Stimulated activated naive CD4-positive, alpha-beta T cell treated with Interleukin-2 at 50 U/mL for 16 hours (primary cell): ENCODE measurements at regions not wholly inside any gene's neighbourhood (a gene's known extent, or its start where the extent isn't known, plus 50 kb on each side); places are given as distances from the start of the nearest gene placed in this dataset.
"Not testable (repeated sequence)": the region's sequence is repeated elsewhere in the genome, so short reads cannot be mapped to it uniquely, and the experiment has no call there.

ENCODE experiments used
- DNase-seq: peaks from one replicate; lab custom pipeline; 2025; lab: John Stamatoyannopoulos, UW

DNA sequence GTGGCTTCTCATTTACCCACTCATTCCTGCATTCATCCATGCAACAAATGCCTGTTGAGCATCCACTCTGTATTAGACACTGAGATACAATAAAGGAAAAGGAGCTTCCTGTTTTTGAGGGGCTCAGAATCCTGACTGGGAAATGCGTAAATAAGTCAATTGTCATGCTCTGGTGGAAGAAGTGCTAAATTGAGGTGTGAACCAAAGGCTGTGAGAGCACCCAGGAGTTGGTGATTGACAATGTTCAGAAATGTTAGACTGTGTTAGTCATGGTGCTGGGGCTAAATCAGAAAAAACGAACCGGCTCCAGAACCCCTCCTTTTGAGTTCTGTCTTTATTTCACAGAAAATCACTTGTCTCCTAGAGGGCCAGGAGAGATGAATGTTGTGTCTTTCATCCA lies 558.6 kb upstream of the SGCD start:
- DNase-seq, result no peak

DNA sequence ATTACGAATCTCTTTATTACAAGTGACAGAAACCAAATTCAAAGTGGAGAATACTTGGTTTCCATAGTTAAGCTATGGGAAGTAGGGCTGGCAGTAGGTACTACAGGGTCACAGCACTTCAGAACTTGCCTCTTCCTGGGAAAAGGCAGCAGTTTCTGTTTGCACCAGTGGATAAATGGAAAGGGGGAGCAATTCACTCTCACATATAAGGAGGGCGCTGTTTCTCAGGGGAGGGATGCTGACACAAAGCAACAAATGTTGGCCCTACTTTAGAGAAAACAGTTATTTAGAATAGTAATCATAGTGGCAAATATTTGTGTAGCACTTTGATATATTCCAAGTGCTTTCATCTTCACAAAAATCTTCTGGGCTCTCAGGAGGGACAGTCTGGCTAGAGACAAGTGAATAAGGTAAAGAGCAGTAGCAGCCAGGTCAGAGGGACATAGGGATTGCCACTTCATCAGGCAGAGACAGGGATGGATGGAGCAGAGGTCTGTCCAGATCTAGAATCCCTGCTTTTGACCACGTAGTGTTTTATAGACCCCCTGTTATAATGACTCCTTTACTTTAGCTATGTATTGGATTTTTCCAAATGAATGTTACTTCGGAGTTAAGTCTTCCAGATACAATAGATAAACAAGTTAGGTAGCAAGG lies 554.8 kb upstream of the SGCD start:
- no peak for DNase-seq

- no peak for DNase-seq
Observed at GRCh38 chr5:155773680-155774079, 553.3 kb upstream of the SGCD start.

- no peak for DNase-seq
Observed at GRCh38 chr5:155780260-155780659, 546.7 kb upstream of the SGCD start.

DNA sequence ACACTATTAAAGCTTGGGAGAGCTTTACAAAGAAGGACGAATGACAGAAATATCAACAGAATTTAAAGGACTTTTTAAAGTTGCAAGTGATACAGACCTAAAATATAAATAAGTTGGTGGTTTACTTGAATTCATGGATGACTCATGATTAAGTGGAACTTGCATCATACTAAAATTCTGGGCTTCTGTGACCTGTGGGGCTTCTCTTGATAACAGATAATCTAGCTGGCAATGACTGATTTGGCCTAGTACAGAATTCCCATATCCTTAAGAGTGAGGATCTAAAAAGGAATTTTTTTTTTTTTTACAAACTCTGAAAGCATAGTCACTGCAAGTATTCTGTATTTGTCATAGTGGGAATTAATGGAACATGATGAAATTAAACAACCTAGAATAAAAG lies 543.7 kb upstream of the SGCD start:
- DNase-seq, result no peak

DNA sequence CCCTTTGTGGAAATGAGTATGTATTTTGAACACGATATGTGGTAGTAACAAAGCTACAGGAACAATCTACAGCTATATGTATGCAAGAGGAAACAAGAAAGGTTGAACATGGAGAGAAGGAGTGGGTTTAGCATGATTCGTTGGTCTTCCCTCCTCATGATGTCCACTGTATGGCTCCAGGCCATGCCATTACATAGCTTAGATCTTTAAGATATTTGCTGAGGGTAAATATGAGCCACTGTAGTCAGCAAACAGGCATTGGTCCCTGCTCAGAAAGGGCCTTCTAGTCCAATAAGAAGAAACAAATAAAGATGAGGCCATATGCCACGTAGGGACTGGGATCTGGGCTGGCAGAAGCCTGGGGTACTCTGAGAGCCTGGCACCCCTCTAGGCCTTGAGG lies 543.2 kb upstream of the SGCD start:
- no peak for DNase-seq

DNA sequence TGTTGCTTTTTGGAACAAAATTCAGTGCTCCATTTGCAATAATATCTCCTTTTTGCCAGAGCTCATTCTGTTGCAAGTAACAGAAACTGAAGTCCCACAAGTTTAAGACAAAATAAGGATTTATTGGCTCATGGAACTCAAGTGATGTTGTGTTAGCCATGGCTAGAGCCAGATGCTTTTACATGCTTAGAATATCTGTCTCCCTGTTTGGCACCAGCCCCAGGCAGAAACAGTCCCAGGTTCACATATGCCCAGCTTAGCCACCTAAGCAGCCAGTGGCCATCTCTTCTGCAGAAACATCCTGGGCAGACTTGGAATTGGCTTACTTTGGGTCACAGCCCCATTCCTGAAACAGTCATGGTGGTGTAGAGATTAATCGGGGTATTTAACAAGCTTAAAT lies 540.9 kb upstream of the SGCD start:
- DNase-seq, result no peak

GRCh38 chr5:155792873-155793272 lies 534.1 kb upstream of the SGCD start:
- no peak for DNase-seq

GRCh38 chr5:155794795-155795194 lies 532.2 kb upstream of the SGCD start:
- DNase-seq, result no peak

- DNase-seq, result no peak
Observed at GRCh38 chr5:155799308-155799707, 527.7 kb upstream of the SGCD start.

- no peak for DNase-seq
Observed at GRCh38 chr5:155807884-155808576, 518.9 kb upstream of the SGCD start.

DNA sequence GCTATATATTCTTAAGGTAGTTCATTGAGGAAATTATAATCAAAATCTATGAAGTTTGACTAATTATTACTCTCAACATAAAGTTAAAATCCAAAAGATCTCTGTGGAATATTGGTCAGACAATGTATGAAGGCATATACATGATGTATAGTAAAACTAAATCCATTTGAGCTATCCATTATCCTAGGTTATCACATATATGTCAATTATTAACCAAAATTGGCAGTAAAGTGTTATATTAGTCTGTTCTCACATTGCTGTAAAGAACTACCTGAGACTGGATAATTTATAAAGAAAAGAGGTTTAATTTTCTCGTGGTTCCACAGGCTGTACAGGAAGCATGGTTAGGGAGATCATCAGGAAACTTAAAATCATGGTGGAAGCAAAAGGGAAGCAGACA lies 511.7 kb upstream of the SGCD start:
- no peak for DNase-seq

DNA sequence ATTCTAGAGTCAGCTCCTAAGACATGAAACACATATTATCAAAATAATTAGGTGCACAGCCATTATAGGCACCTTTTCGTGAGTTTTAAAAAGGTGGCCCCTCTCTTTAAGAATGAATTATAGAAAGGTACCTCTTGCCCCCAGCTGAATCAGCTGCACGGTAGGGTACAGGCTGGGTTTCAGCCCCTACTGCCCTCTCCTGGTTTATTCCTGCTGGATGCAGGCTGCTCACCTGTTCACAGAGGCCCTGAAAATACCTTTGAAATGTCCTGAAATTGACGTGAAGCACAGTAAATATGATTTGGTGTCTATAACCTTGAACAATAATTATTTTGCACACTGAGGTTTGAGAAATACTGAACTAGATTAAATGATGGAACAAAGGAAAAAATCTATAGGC lies 504.8 kb upstream of the SGCD start:
- DNase-seq, result no peak

DNA sequence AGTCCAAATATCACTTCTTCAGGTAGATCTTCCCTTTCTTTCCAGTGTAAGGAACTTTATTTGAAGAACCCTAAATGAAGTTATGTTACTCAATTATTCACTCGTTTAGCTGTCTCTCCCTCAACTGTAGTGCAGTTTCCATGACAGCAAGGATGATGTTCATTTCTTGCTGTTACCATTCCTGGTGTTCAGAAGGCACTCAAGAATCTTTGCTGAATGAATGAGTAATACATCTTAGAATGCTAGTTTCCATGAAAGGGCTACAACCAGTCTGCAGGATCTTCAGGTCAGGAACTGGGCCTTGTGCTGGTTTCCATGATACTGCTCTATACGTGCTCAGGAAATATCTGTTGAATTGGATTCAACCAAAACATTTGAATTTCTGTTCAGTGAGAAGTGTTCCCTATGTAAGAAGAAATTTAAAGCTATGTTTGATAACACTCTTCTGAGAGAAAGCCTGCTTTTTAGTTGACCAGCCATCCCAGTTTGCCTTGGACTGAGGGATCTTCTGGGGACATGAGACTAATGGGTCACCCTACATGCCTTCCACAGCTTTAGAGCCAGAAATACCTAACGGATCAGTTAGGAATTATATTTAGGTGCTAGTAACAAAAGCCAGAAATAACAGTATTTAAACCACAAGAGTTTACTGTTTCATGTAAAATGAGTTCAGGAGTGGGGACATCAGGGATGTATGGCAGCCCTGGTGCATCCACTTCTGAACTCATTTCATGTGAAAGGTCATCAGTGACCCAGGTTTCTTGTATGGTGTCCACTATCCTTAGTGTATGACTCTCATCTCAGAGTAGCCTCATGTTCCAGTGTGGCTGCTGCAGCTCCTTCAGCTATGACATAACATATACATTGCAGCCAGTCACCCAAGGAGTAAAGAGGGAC lies 500.1 kb upstream of the SGCD start:
- DNase-seq, result no peak

GRCh38 chr5:155827508-155827815 lies 499.5 kb upstream of the SGCD start:
- DNase-seq, result not testable (repeated sequence)

DNA sequence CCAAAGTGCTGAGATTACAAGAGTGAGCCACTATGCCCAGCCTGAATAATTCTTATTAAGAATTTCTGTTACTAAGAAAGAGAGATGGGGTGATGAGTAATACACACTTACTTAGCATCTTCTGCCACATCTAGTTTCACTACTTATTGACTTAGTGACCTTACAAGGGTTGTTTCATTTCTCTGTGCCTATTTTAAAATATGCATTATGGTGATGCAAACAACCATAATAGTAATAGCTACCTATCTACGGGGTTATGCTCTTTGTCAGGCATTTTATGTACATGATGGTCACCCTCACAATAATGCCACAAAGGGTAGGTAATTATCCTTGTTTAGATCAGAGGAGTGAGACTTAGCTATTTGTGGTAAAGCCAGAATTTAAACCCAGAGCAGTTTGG lies 499.0 kb upstream of the SGCD start:
- no peak for DNase-seq

DNA sequence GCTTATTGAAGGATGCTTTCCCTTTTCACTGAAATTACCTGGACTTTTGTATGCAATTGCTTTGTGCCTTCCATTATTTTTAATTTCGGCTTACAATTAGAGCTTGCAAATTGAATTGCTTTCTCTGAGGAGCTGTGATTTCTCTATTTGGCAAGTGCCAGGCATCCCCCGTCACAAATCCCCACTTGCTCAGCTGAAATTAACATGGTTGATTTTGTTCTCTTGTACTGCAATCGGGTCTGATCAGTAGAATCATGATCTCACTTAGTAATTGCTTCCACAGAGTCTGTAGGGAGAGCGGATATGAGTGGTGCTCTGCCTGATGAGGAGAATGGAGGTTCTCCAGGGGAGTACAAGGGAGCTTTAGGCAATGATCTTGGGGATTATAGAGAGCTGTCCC lies 495.5 kb upstream of the SGCD start:
- DNase-seq, result no peak

DNA sequence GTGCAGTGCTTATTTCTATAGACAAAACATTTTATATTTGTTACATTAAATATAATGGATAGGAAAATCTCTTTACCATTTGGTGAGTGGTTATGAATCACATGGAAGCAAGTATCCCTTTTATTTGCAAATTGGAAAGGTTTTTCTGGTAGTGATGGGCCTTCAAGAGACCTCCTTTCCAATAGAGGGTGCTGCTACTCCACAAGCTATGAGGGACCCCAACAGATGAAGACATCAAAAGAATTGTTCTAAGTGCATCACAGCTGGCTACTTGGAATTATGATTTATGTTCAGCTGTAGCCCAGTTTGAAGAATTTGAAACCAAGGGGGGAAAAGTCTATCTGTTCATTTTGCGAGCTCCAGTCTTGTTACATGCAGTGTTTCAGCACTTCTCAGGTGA lies 493.7 kb upstream of the SGCD start:
- DNase-seq, result no peak

DNA sequence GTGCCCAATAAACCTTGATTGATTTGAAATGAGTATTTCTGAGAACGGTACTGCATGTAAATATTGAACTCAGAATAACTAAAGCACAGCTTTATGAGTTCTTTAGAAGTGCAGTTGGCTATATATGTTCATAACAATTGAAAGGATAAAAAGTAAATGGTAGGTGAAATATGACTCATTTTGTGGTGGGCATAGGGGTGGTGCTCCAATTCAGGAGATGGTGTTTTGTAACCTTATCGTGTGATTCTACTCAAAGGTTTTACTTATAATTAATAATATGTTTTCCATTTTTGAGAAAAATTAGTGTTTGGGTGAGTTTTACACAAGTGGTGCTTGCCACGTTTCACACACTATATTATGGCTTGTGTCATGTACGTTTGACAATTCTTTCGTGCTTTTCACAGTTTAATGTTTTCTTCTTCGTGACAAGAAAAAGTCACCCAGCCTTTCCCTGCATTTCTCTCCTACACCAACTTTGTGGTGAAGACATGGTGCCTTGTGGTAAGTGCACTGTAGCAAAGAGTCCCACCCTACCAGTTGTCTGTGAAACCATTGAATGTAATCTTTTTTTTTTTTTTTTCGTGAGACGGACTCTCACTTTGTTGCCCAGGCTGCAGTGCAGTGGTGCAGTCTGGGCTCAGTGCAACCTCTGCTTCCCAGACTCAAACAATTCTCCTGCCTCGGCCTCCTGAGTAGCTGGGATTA lies 492.5 kb upstream of the SGCD start:
- no peak for DNase-seq

- no peak for DNase-seq
Observed at GRCh38 chr5:155836089-155836803, 490.7 kb upstream of the SGCD start.

- DNase-seq, result no peak
Observed at GRCh38 chr5:155838394-155838793, 488.6 kb upstream of the SGCD start.
